ENCODE measurements at regions not wholly inside any gene's neighbourhood (a gene's known extent, or its start where the extent isn't known, plus 50 kb on each side); places are given as distances from the start of the nearest gene placed in this dataset.

GRCh38 chr5:113909782-113910181 lies 396.3 kb downstream of the YTHDC2 start:
- DNase-seq = no peak

GRCh38 chr5:113917997-113918396 lies 404.5 kb downstream of the YTHDC2 start:
- DNase-seq = no peak

- DNase-seq = no peak
Measured at GRCh38 chr5:113922343-113922742, 408.8 kb downstream of the YTHDC2 start.

GRCh38 chr5:113935453-113935852 lies 422.0 kb downstream of the YTHDC2 start:
- no peak for DNase-seq

- DNase-seq = no peak
Measured at GRCh38 chr5:113937301-113937700, 423.8 kb downstream of the YTHDC2 start.

- no peak for DNase-seq
Measured at GRCh38 chr5:113939988-113940387, 421.9 kb upstream of the KCNN2 start.

- DNase-seq = no peak
Measured at GRCh38 chr5:113950186-113950585, 411.7 kb upstream of the KCNN2 start.

- DNase-seq = no peak
Measured at GRCh38 chr5:113965225-113965624, 396.6 kb upstream of the KCNN2 start.

GRCh38 chr5:113969901-113970300 lies 392.0 kb upstream of the KCNN2 start:
- no peak for DNase-seq

GRCh38 chr5:113971454-113971853 lies 390.4 kb upstream of the KCNN2 start:
- DNase-seq = no peak

GRCh38 chr5:113974976-113975375 lies 386.9 kb upstream of the KCNN2 start:
- DNase-seq = no peak

GRCh38 chr5:113984928-113985327 lies 376.9 kb upstream of the KCNN2 start:
- no peak for DNase-seq

- DNase-seq = no peak
Measured at GRCh38 chr5:113985505-113985904, 376.4 kb upstream of the KCNN2 start.

- no peak for DNase-seq
Measured at GRCh38 chr5:113989278-113989912, 372.5 kb upstream of the KCNN2 start.

- DNase-seq = no peak
Measured at GRCh38 chr5:113989913-113990305, 372.0 kb upstream of the KCNN2 start.

GRCh38 chr5:114001076-114001475 lies 360.8 kb upstream of the KCNN2 start:
- DNase-seq = no peak

GRCh38 chr5:114006582-114006981 lies 355.3 kb upstream of the KCNN2 start:
- DNase-seq = no peak

GRCh38 chr5:114007678-114008077 lies 354.2 kb upstream of the KCNN2 start:
- DNase-seq = no peak

GRCh38 chr5:114010362-114010761 lies 351.5 kb upstream of the KCNN2 start:
- no peak for DNase-seq

- no peak for DNase-seq
Measured at GRCh38 chr5:114018186-114018585, 343.7 kb upstream of the KCNN2 start.

- no peak for DNase-seq
Measured at GRCh38 chr5:114038756-114039155, 323.1 kb upstream of the KCNN2 start.

- DNase-seq = no peak
Measured at GRCh38 chr5:114050087-114050486, 311.8 kb upstream of the KCNN2 start.

GRCh38 chr5:114053372-114053771 lies 308.5 kb upstream of the KCNN2 start:
- no peak for DNase-seq

- DNase-seq = no peak
Measured at GRCh38 chr5:114054594-114054993, 307.3 kb upstream of the KCNN2 start.
